CD14-positive monocyte (primary cell): ENCODE measurements at regions not wholly inside any gene's neighbourhood (a gene's known extent, or its start where the extent isn't known, plus 50 kb on each side); places are given as distances from the start of the nearest gene placed in this dataset.

Experiments used
- DNase-seq, 3 donors: peaks; one replicate each; pipeline ENCODE4 v3.0.0-alpha.2; 2011 to 2022
- H2AFZ ChIP-seq: 2 replicates; pipeline ENCODE4 v1.6.0; 2012; ENCODE audit warnings: mild to moderate bottlenecking, low read depth, low read length, inconsistent platforms; ENCODE audit not compliant: insufficient read depth, poor library complexity, severe bottlenecking
- H3K27ac ChIP-seq, 2 donors: 1 replicate in 1 of 2; 2 replicates in 1 of 2; pipeline ENCODE4 v1.5.1; 2012 to 2013; ENCODE audit warnings: low read length in 2 of 2, control low read depth in 1 of 2, inconsistent platforms in 1 of 2, low read depth in 1 of 2, mild to moderate bottlenecking in 1 of 2
- H3K27me3 ChIP-seq, 2 donors: one replicate each; pipeline versions ENCODE4 v1.6.0 to v1.6.1; 2011 to 2013; ENCODE audit warnings: low read length in 2 of 2; ENCODE audit not compliant: control insufficient read depth in 2 of 2, insufficient read depth in 2 of 2
- H3K36me3 ChIP-seq, 2 donors: replicated peaks in 1 of 2; 1 replicate in 1 of 2; 2 replicates in 1 of 2; pipeline versions ENCODE4 v1.5.1 to v1.6.1; 2012 to 2013; ENCODE audit warnings: low read length in 2 of 2, control low read depth in 1 of 2, inconsistent platforms in 1 of 2, mild to moderate bottlenecking in 1 of 2; ENCODE audit not compliant: insufficient read depth in 2 of 2, control insufficient read depth in 1 of 2
- H3K4me1 ChIP-seq, 2 donors: 1 replicate in 1 of 2; 2 replicates in 1 of 2; pipeline versions ENCODE4 v1.5.1 to v1.6.1; 2012 to 2013; ENCODE audit warnings: low read length in 2 of 2, control low read depth in 1 of 2, inconsistent platforms in 1 of 2, mild to moderate bottlenecking in 1 of 2, moderate library complexity in 1 of 2; ENCODE audit not compliant: insufficient read depth in 2 of 2, control insufficient read depth in 1 of 2
- H3K4me2 ChIP-seq: replicated peaks from 2 replicates; pipeline ENCODE3; 2012; ENCODE audit warnings: low read length, moderate library complexity, mild to moderate bottlenecking; ENCODE audit not compliant: poor library complexity, severe bottlenecking; ENCODE audit errors: extremely low read depth
- H3K4me3 ChIP-seq, 3 experiments: fragments of 200-600 bp in 1 of 3; sonication (generic) in 1 of 3; replicated peaks in 1 of 3; 1 replicate in 2 of 3; 2 replicates in 1 of 3; pipeline ENCODE4 v1.5.1; 2011 to 2013; ENCODE audit warnings: low read length in 3 of 3, mild to moderate bottlenecking in 3 of 3, control low read depth in 2 of 3, low read depth in 2 of 3, inconsistent platforms in 1 of 3, moderate library complexity in 1 of 3
- H3K79me2 ChIP-seq: 2 replicates; pipeline ENCODE4 v1.6.0; 2012; ENCODE audit warnings: mild to moderate bottlenecking, control low read depth, inconsistent platforms, low read length, moderate library complexity; ENCODE audit not compliant: insufficient read depth
- H3K9ac ChIP-seq: 2 replicates; pipeline ENCODE4 v1.6.0; 2017; ENCODE audit warnings: low read length, mild to moderate bottlenecking; ENCODE audit not compliant: insufficient read depth, poor library complexity, severe bottlenecking
- H3K9me3 ChIP-seq, 2 donors: replicated peaks in 1 of 2; 1 replicate in 1 of 2; 2 replicates in 1 of 2; pipeline versions ENCODE4 v1.5.1 to v1.6.1; 2012 to 2013; ENCODE audit warnings: low read length in 2 of 2, control low read depth in 1 of 2; ENCODE audit not compliant: control insufficient read depth in 1 of 2, insufficient read depth in 1 of 2
- H4K20me1 ChIP-seq: 2 replicates; pipeline ENCODE4 v1.6.0; 2012; ENCODE audit warnings: mild to moderate bottlenecking, low read length, control low read depth, moderate library complexity; ENCODE audit not compliant: insufficient read depth
- H3K27ac Mint-ChIP-seq, 7 donors: one replicate each; pipeline ENCODE4 v1.8.0; 2020; ENCODE audit warnings: mild to moderate bottlenecking in 7 of 7, mixed read lengths in 7 of 7, moderate library complexity in 6 of 7, inconsistent platforms in 2 of 7
- H3K27me3 Mint-ChIP-seq, 3 donors: one replicate each; pipeline ENCODE4 v1.8.0; 2021 to 2022; ENCODE audit warnings: low read depth in 3 of 3, mild to moderate bottlenecking in 3 of 3, mixed read lengths in 3 of 3, moderate library complexity in 3 of 3, inconsistent platforms in 1 of 3
- H3K36me3 Mint-ChIP-seq, 2 donors: one replicate each; pipeline ENCODE4 v1.8.0; 2020; ENCODE audit warnings: mixed read lengths in 2 of 2, inconsistent platforms in 1 of 2, mild to moderate bottlenecking in 1 of 2
- H3K4me1 Mint-ChIP-seq: one replicate; pipeline ENCODE4 v1.8.0; 2020; ENCODE audit warnings: mild to moderate bottlenecking, mixed read lengths
- H3K4me3 Mint-ChIP-seq, 2 donors: one replicate each; pipeline ENCODE4 v1.8.0; 2020; ENCODE audit warnings: mild to moderate bottlenecking in 2 of 2, mixed read lengths in 2 of 2, moderate library complexity in 1 of 2
- H3K9me3 Mint-ChIP-seq, 7 donors: one replicate each; pipeline ENCODE4 v1.8.0; 2020 to 2022; ENCODE audit warnings: mixed read lengths in 7 of 7, mild to moderate bottlenecking in 6 of 7, moderate library complexity in 6 of 7, inconsistent platforms in 2 of 7
- CTCF ChIP-seq: fragments of 200-600 bp; IDR thresholded peaks from one replicate; pipeline ENCODE4 v1.8.0; 2022; ENCODE audit warnings: antibody characterized with exemption, mild to moderate bottlenecking
- WGBS: methylation state at CpG from one replicate; pipeline ENCODE4 v1.1.5; 2013; ENCODE audit warnings: missing lambda C conversion rate; ENCODE audit not compliant: insufficient coverage; 5-methylcytosine and 5-hydroxymethylcytosine counted together
- intact Hi-C, 2 donors: fragments of 100-400 bp; cut with micrococcal nuclease; formaldehyde crosslinking; loops; one replicate each; pipeline versions ENCODE4 v1.15.0 to v1.15.1; 2023

GRCh38 chr6:104642871-104643270, 216.8 kb downstream of the HACE1 start:
- H3K27ac ChIP-seq: no peak overlapping the region
- H2AFZ ChIP-seq: no peak overlapping the region
- no peak overlapping the region for H3K4me3 ChIP-seq
- Mint-ChIP-seq H3K27me3 (no peaks in the 10 kb centered on the region), H3K4me3 (no peak overlapping the region), H3K36me3 (no peaks in the 10 kb centered on the region), H3K9me3 (peaks cover 2 to 9% (median 6%) of the 10 kb centered on the region in 7 donors), H3K4me1 (peaks cover 31% of the 10 kb centered on the region), H3K27ac (no peak overlapping the region)
- no peak overlapping the region for H3K9ac ChIP-seq
- no peaks in the 10 kb centered on the region for H3K79me2 ChIP-seq
- TF ChIP-seq CTCF: no peak
- WGBS: no CpG with 5 or more reads among the region's 2 CpGs
- no peaks in the 10 kb centered on the region for H4K20me1 ChIP-seq
- no peak for DNase-seq
- H3K4me2 ChIP-seq: no peak overlapping the region
- H3K9me3 ChIP-seq: peaks cover 0 to 4% of the 10 kb centered on the region in 2 donors
- intact Hi-C loops: no loop called here
- H3K4me1 ChIP-seq: peaks cover 22 to 30% of the 10 kb centered on the region in 2 donors
- H3K27me3 ChIP-seq: no peaks in the 10 kb centered on the region
- no peaks in the 10 kb centered on the region for H3K36me3 ChIP-seq

- peaks cover 0 to 1% of the 10 kb centered on the region in 2 donors for H3K9me3 ChIP-seq
- intact Hi-C loops: no loop called here
- H3K4me2 ChIP-seq: no peak overlapping the region
- Mint-ChIP-seq H3K36me3 (no peaks in the 10 kb centered on the region), H3K27me3 (no peaks in the 10 kb centered on the region), H3K9me3 (peaks cover 0 to 3% (median 3%) of the 10 kb centered on the region in 7 donors), H3K4me1 (peaks cover 34% of the 10 kb centered on the region), H3K4me3 (no peak overlapping the region), H3K27ac (peak overlapping the region in 2 of 7 donors; percentile 52 to 73)
- no peak for TF ChIP-seq CTCF
- H3K36me3 ChIP-seq: no peaks in the 10 kb centered on the region
- peaks cover 22 to 30% of the 10 kb centered on the region in 2 donors for H3K4me1 ChIP-seq
- no peak overlapping the region for H3K27ac ChIP-seq
- no peak for DNase-seq
- H3K27me3 ChIP-seq: no peaks in the 10 kb centered on the region
- no peaks in the 10 kb centered on the region for H4K20me1 ChIP-seq
- H2AFZ ChIP-seq: peak overlapping the region; percentile 6
- H3K4me3 ChIP-seq: no peak overlapping the region
- no peak overlapping the region for H3K9ac ChIP-seq
- 84% methylated on average over 4 of the region's 6 CpGs for WGBS
- H3K79me2 ChIP-seq: no peaks in the 10 kb centered on the region
These were observed 219.0 kb downstream of the HACE1 start for GRCh38 chr6:104640761-104641160.
